HUDEP-2 (cell line): ENCODE measurements at regions not wholly inside any gene's neighbourhood (a gene's known extent, or its start where the extent isn't known, plus 50 kb on each side); places are given as distances from the start of the nearest gene placed in this dataset.
"Not testable (repeated sequence)": the region's sequence is repeated elsewhere in the genome, so short reads cannot be mapped to it uniquely, and the experiment has no call there.

Source experiments
- DNase-seq, 76 experiments: peaks; one replicate each; lab custom pipeline; 2025; ENCODE audit not compliant: unreplicated experiment in 76 of 76; lab: John Stamatoyannopoulos, UW

DNA sequence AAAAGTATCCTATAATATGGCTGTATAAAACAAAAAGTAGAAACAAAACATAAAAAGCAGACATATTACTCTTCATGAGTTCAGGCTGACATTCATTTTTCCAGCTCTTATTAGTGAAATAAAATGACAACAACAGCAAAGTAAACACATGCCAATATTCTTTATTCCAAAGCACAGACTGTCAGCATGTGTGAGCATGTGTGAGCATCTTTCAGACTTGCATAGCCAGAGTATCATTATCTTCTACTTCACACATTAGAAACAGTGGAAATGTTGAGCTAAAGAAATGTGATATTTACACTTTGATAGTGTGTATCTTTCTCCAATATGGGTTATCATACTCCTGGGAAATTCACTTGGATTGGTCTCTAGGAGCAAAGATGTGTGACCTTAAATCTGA is 476.6 kb upstream of the TMEM132C start:
- DNase-seq: no peak

DNA sequence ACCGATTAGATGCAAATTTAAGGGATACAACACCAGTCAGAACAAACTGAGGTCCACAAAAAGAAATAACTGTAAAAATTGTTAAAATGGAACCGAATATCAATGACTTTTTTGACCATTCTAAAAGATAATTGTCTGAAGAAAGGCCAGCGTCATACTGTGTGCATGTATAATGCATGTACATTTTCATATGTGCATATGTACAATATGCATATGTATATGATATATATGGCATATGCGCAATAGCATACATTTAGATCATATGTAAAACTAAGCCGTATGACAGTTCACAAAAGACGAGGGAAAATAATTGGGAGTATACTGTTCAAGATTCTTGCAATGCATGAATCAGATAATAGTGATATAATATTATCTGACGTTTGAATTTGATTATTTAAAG is 475.8 kb upstream of the TMEM132C start:
- no peak for DNase-seq

- no peak for DNase-seq
Observed at GRCh38 chr12:127797918-127798317, 469.1 kb upstream of the TMEM132C start.

DNA sequence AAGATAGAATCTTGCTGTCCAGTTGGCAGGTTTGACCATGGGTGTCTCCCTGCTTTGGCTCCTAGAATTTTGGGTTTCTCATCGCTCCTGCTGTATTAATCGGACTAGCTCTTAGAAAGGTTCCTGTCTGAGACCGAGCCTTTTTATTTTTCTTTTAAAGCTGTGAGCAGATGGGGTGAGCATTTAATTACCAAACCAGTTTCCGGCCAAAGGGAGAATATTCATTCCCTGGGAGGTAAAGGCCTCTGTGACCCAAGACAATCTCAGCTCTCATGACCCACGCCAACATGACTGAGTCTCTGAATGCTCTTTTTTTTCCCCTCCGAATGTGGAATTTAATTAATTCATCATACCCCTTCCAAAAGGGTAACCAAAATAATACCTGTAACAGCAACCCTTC is 464.7 kb upstream of the TMEM132C start:
- DNase-seq: no peak

DNA sequence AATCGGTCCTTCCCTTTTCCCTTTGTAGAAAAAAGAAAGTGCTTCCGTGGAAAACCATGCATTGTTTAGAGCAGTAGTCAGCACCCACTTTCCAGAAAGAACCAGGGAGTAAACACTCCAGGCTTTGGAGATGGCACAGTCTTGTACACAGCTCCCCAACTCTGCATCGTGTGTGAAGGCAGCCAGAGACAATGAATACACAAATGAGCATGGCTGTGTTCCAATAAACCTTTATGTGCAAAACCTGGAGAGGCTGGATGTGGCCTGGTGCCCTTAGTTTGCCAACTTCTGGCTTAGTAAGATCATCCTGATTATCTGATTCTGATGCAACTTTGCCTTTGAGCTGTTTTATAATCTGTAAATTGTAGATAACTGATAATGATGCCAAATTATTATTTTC is 463.4 kb upstream of the TMEM132C start:
- no peak for DNase-seq

GRCh38 chr12:127809275-127809674 is 457.7 kb upstream of the TMEM132C start:
- no peak for DNase-seq

GRCh38 chr12:127810041-127810440 is 456.9 kb upstream of the TMEM132C start:
- DNase-seq: no peak

DNA sequence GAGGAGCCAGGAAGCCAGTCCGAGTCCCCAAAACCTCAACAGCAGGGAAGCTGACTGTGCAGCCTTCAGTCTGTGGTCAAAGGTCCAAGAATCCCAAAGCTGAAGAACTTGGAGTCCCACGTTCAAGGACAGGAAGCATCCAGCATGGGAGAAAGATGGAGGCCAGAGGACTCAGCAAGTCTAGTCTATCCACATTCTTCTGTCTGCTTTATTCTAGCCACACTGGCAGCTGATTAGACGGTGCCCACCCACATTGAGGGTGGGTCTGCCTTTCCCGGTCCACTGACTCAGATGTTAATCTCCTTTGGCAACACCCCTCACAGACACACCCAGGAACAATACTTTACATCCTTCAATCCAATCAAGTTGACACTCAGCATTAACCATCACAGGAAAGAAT is 456.5 kb upstream of the TMEM132C start:
- DNase-seq: not testable (repeated sequence)

DNA sequence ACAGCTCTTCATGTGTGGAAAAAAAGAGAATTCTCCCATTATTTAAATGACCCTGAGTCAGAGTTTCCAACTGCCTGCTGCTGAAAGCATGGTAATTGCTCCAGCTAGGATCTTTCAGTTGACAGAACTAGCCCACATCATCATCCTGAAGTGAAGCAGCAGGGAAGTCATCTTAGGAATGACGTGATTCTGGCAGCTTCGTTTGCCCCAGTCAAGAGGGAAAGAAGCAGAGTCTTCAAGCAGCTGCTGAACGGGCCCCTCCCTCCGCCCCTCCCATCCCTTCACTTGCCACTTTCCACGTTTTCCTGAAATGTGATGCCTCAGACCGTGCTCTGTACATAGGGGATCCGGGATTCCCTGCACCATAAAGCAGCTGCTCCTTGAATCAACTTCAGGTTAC is 455.0 kb upstream of the TMEM132C start:
- DNase-seq: no peak

DNA sequence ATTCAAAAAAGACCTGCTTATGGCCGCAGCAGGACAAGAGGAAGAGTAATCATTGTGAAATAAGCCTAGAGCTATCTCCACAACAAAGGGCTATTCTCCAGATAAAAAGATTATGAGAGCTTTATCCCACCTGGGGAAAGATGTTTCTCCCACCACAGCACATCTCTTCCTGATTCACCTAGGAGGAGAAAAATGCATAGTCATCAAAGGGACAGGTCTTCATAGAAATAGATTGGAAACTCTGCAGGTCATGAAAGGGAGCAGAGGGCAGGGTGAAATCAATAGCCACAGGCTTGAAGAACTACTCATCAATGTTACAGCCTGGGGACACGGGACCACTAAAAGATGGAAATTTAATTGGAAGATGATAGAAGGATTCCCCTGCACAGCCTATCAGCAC is 453.8 kb upstream of the TMEM132C start:
- DNase-seq: no peak

GRCh38 chr12:127819056-127819455 is 447.9 kb upstream of the TMEM132C start:
- DNase-seq: no peak

GRCh38 chr12:127820271-127820670 is 446.7 kb upstream of the TMEM132C start:
- DNase-seq: no peak

DNA sequence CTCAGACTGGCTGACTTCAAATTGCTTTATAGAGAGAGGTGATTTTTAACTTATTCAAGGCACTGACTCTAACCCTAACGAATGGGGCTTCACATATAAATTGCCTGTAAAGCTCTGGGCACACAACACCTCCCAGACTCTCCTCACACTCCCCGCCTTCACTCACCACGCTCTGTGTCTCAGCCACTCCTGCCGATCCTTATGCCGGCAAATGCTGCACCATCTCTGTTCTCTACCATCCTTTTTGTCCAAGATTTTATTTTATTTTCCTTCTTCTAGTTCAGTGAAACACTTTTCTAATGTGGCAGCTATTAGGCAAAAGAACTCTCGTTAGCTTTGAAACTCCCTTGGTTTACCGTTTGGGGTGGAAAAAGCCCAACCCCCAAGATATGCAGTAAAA is 446.1 kb upstream of the TMEM132C start:
- no peak for DNase-seq

GRCh38 chr12:127822809-127823411 is 444.1 kb upstream of the TMEM132C start:
- no peak for DNase-seq

- DNase-seq: no peak
Observed at GRCh38 chr12:127823801-127824200, 443.2 kb upstream of the TMEM132C start.

- DNase-seq: no peak
Observed at GRCh38 chr12:127829281-127830064, 437.5 kb upstream of the TMEM132C start.

DNA sequence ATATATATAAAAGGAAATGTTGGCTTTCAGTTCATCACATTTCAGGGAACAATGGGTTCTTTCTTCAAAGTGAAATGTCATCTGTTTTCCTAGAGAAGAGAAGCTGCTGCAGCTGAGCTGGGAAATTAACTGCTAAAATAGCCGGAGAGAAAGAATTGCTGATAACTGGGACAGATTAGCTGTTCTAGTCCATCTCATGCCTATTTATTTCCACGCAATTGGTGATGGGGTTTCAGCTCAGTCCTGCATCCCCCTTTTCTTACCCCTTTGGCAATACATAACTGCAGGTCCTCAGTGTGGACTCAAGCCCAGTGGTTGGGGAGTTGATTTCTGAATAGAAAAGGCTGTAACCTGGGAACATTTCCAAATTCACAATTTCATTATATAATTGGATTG is 436.9 kb upstream of the TMEM132C start:
- no peak for DNase-seq

GRCh38 chr12:127830730-127831129 is 436.2 kb upstream of the TMEM132C start:
- DNase-seq: peak in 1 of 76 experiments; percentile 4

- no peak for DNase-seq
Observed at GRCh38 chr12:127832172-127832571, 434.8 kb upstream of the TMEM132C start.

DNA sequence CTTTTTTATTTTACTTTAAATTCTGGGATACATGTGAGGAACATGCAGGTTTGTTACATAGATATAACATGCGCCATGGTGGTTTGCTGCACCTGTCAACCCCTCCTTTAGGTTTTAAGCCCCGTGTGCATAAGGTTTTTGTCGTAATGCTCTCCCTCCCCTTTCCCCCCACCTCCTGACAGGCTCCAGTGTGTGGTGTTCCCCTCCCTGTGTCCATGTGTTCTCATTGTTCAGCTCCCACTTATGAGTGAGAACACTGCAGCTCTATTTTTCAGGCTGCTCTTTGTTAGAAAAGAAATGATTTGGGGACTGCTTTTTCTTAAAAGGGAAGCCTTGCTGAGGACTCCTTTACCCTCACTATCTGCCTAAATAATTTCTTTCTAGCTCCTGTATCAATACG is 430.2 kb upstream of the TMEM132C start:
- DNase-seq: not testable (repeated sequence)

DNA sequence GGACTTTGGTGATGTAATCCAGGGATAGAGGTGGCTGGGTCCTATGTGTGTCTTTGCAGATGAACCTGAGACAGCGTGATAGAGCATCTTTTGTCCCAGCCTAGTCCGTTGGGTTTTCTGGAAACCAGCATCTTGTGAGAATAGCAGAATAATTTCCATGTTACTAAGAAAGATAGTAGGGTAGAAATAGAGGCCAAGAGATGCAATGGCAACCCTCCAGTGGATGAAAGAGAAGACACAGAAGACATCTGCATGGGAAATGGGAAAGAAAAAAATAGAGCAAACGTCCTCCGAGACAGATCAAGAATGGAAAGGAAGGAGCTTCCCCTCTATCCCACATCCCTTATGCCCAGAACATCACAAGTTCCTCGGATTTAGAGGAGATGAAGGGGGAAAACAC is 409.3 kb upstream of the TMEM132C start:
- DNase-seq: no peak

DNA sequence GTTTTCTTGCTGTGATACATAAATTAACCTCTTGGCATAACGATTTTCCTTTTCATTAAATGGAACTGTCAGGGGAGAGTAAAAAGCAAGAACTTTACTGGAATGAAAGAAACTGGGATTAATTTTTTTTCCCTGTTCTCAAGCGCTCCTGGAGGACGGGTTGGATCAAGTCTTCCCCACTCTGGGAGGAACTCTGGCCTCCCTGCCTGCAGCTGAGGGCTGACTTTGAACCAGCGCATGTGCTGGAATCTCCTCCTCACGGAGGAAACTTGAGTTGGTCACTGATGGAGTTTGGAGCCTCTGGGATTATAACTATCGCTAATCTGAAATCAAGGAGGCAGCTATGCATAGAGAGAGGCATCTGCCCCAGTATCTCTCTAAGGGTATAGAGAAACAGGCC is 406.4 kb upstream of the TMEM132C start:
- no peak for DNase-seq
